Adrenal gland (tissue), 9 donors: ENCODE measurements at regions not wholly inside any gene's neighbourhood (a gene's known extent, or its start where the extent isn't known, plus 50 kb on each side); places are given as distances from the start of the nearest gene placed in this dataset.

Experiments
- DNase-seq, 7 donors: peaks; one replicate each; pipeline ENCODE4 v3.0.0-alpha.2; 2019 to 2020
- H3K27ac ChIP-seq, 5 donors: fragments of 200-600 bp; sonication (generic) in 4 of 5; 1 replicate in 3 of 5; 2 replicates in 2 of 5; pipeline versions ENCODE4 v1.5.1 to v1.8.0; 2016 to 2020; ENCODE audit warnings: mild to moderate bottlenecking in 1 of 5
- H3K27me3 ChIP-seq: fragments of 200-600 bp; 2 replicates; pipeline ENCODE4 v1.8.0; 2021
- H3K36me3 ChIP-seq, 2 donors: fragments of 200-600 bp; replicated peaks in 1 of 2; 1 replicate in 1 of 2; 2 replicates in 1 of 2; pipeline versions ENCODE4 v1.5.1 to v1.8.0; 2018 to 2022
- H3K4me1 ChIP-seq, 2 donors: fragments of 200-600 bp; replicated peaks in 1 of 2; 1 replicate in 1 of 2; 2 replicates in 1 of 2; pipeline versions ENCODE4 v1.5.1 to v1.8.0; 2018 to 2021
- H3K4me3 ChIP-seq, 4 donors: fragments of 200-600 bp; sonication (generic) in 3 of 4; one replicate each; pipeline ENCODE4 v1.5.1; 2016 to 2018
- H3K9me3 ChIP-seq, 3 donors: fragments of 200-600 bp; sonication (generic) in 1 of 3; replicated peaks in 1 of 3; 1 replicate in 2 of 3; 2 replicates in 1 of 3; pipeline versions ENCODE4 v1.5.1 to v1.8.0; 2016 to 2021
- CTCF ChIP-seq, 6 experiments: fragments of 450-650 bp in 4 of 6; fragments of 200-600 bp in 2 of 6; sonication (generic) in 1 of 6; IDR thresholded peaks; 1 replicate in 5 of 6; 2 replicates in 1 of 6; pipeline versions ENCODE4 v1.5.1 to v1.8.0; 2016 to 2021; ENCODE audit warnings: antibody characterized with exemption in 6 of 6, mild to moderate bottlenecking in 2 of 6, moderate library complexity in 1 of 6
- POLR2A ChIP-seq, 2 donors: fragments of 450-650 bp; IDR thresholded peaks; one replicate each; pipeline ENCODE4 v1.6.1; 2017; ENCODE audit warnings: antibody characterized with exemption in 2 of 2, mild to moderate bottlenecking in 2 of 2, moderate library complexity in 1 of 2
- WGBS, 4 donors: extraction: QIAGEN DNeasy Blood & Tissue Kit in 2 of 4; methylation state at CpG; one replicate each; pipeline versions ENCODE4 v1.1.5 to v1.1.7; 2013 to 2017; 5-methylcytosine and 5-hydroxymethylcytosine counted together
- intact Hi-C, 2 donors: fragments of 100-400 bp; cut with DNase I; formaldehyde crosslinking; loops; one replicate each; pipeline versions ENCODE4 v1.14.1 to v1.15.0; 2022 to 2023
- donor health status: healthy with polysubstance abuse.
- donor health status: Bipolar disorder and iron deficiency.
- donor health status: DM: yes; HTN: yes; CAD: no.
- donor health status: DM: no; HTN: no; CAD: no.
- donor health status: DM: no; HTN: no; CAD: no.

- intact Hi-C loops: no loop called here
- Histone ChIP-seq H3K4me1 (no peaks in the 10 kb centered on the region), H3K9me3 (no peaks in the 10 kb centered on the region), H3K27me3 (peaks cover 1% of the 10 kb centered on the region), H3K4me3 (no peak overlapping the region), H3K36me3 (no peaks in the 10 kb centered on the region), H3K27ac (no peak overlapping the region)
- 70 to 79% (median 74%) methylated on average over 9 of the region's 9 CpGs for WGBS, 4 donors
- TF ChIP-seq CTCF (IDR thresholded peaks at IDR 0.05) (no peak), POLR2A (IDR thresholded peaks at IDR 0.05) (no peak)
- DNase-seq: no peak
Observed at GRCh38 chr17:56708670-56709410, 115.3 kb downstream of the NOG start.

- H3K4me3 ChIP-seq: no peak overlapping the region
- no peak for DNase-seq
- no peaks in the 10 kb centered on the region for H3K36me3 ChIP-seq
- H3K9me3 ChIP-seq: no peaks in the 10 kb centered on the region
- intact Hi-C loops: no loop called here
- TF ChIP-seq CTCF (IDR thresholded peaks at IDR 0.05) (no peak), POLR2A (IDR thresholded peaks at IDR 0.05) (no peak)
- WGBS, 4 donors: 79 to 90% (median 84%) methylated on average over 5 to 6 of the region's 6 CpGs
- no peaks in the 10 kb centered on the region for H3K27me3 ChIP-seq
- H3K4me1 ChIP-seq: no peaks in the 10 kb centered on the region
- H3K27ac ChIP-seq: no peak overlapping the region
Observed at GRCh38 chr17:56710986-56711385, 117.5 kb downstream of the NOG start.

- no peak for TF ChIP-seq POLR2A (IDR thresholded peaks at IDR 0.05)
- TF ChIP-seq CTCF (IDR thresholded peaks at IDR 0.05): peak; percentile 66 to 81 (median 78)
- no peaks in the 10 kb centered on the region for H3K4me1 ChIP-seq
- H3K27ac ChIP-seq: no peak overlapping the region
- peak; percentile 70 to 92 (median 83) for DNase-seq
- H3K27me3 ChIP-seq: no peaks in the 10 kb centered on the region
- no peak overlapping the region for H3K4me3 ChIP-seq
- no peaks in the 10 kb centered on the region for H3K9me3 ChIP-seq
- WGBS, 4 donors: 15 to 18% (median 16%) methylated on average over 8 of the region's 8 CpGs
- intact Hi-C loops: loop anchor here (5.0 kb wide), 1 partner anchor 123 kb away; the partner anchor contains the start of gene NOG (in 2 of the 2)
- H3K36me3 ChIP-seq: no peaks in the 10 kb centered on the region
Observed at GRCh38 chr17:56715613-56716357, 117.9 kb downstream of the C17orf67 start.

GRCh38 chr17:56717471-56717870 lies 116.2 kb downstream of the C17orf67 start:
- H3K4me3 ChIP-seq: no peak overlapping the region
- intact Hi-C loops: loop anchor here (5.0 kb wide), 1 partner anchor 125 kb away; the partner anchor contains the start of gene NOG (in 2 of the 2)
- H3K27ac ChIP-seq: no peak overlapping the region
- no peaks in the 10 kb centered on the region for H3K4me1 ChIP-seq
- no peaks in the 10 kb centered on the region for H3K36me3 ChIP-seq
- DNase-seq: no peak
- no peak for TF ChIP-seq POLR2A (IDR thresholded peaks at IDR 0.05)
- no peak for TF ChIP-seq CTCF (IDR thresholded peaks at IDR 0.05)
- H3K9me3 ChIP-seq: no peaks in the 10 kb centered on the region
- H3K27me3 ChIP-seq: no peaks in the 10 kb centered on the region
- 75 to 85% (median 83%) methylated on average over 4 of the region's 4 CpGs for WGBS, 4 donors
